ENCODE measurements at regions not wholly inside any gene's neighbourhood (a gene's known extent, or its start where the extent isn't known, plus 50 kb on each side); places are given as distances from the start of the nearest gene placed in this dataset.
"Not testable (repeated sequence)": the region's sequence is repeated elsewhere in the genome, so short reads cannot be mapped to it uniquely, and the experiment has no call there.

- H3K27me3 ChIP-seq (ENCODE audit: control insufficient read depth in 3 of 3, insufficient read depth in 3 of 3, low read depth in 1 of 3, low read length in 3 of 3); H2AK5ac ChIP-seq (ENCODE audit: low read depth, low read length); H3K14ac ChIP-seq (ENCODE audit: low read length); H3K4me3 ChIP-seq (ENCODE audit: low read length in 2 of 2); H3K4me1 ChIP-seq (ENCODE audit: control insufficient read depth in 2 of 2, insufficient read depth in 1 of 2, low read depth in 1 of 2, low read length in 2 of 2); H2BK12ac ChIP-seq (ENCODE audit: low read length); DNase-seq (ENCODE audit: low spot score); H3K4ac ChIP-seq (ENCODE audit: low read length); H3K9ac ChIP-seq (ENCODE audit: low read depth, low read length, poor library complexity); H2BK15ac ChIP-seq (ENCODE audit: low read length); H3K79me1 ChIP-seq (ENCODE audit: low read depth, low read length); H4K91ac ChIP-seq (ENCODE audit: low read depth, low read length, poor library complexity); H3K27ac ChIP-seq (replicated peaks; ENCODE audit: low read length); H2BK120ac ChIP-seq (ENCODE audit: low read depth, low read length); H3K18ac ChIP-seq (ENCODE audit: low read length); H3K23ac ChIP-seq (ENCODE audit: low read depth, low read length, poor library complexity); H2AFZ ChIP-seq (ENCODE audit: low read length); H3K4me2 ChIP-seq (ENCODE audit: insufficient read depth, low read length, poor library complexity, severe bottlenecking); H2BK5ac ChIP-seq (ENCODE audit: low read length); H4K8ac ChIP-seq (ENCODE audit: low read depth, low read length); H3K9me3 ChIP-seq (replicated peaks in 1 of 2; ENCODE audit: control insufficient read depth in 2 of 2, insufficient read depth in 1 of 2, low read depth in 1 of 2, low read length in 2 of 2); H3K36me3 ChIP-seq (replicated peaks in 1 of 2; ENCODE audit: control insufficient read depth in 2 of 2, insufficient read depth in 2 of 2, low read length in 2 of 2): not testable (repeated sequence)
- no CpG with 5 or more reads among the region's 15 CpGs for whole genome bisulfite sequencing, 2 donors (ENCODE audit: extremely low coverage in 2 of 2, insufficient read length in 2 of 2, insufficient replicate concordance in 1 of 2)
Observed at GRCh38 chrX:1016926-1017325, 195.5 kb downstream of the CRLF2 start.

GRCh38 chrX:1016281-1016680, 196.2 kb downstream of the CRLF2 start:
- H2BK5ac ChIP-seq (ENCODE audit: low read length); H2BK12ac ChIP-seq (ENCODE audit: low read length); H3K23ac ChIP-seq (ENCODE audit: low read depth, low read length, poor library complexity); H4K8ac ChIP-seq (ENCODE audit: low read depth, low read length); H3K4ac ChIP-seq (ENCODE audit: low read length); H2AFZ ChIP-seq (ENCODE audit: low read length); H3K27ac ChIP-seq (replicated peaks; ENCODE audit: low read length); H4K91ac ChIP-seq (ENCODE audit: low read depth, low read length, poor library complexity); H3K4me3 ChIP-seq (ENCODE audit: low read length in 2 of 2); H3K9ac ChIP-seq (ENCODE audit: low read depth, low read length, poor library complexity); H3K14ac ChIP-seq (ENCODE audit: low read length); H2BK15ac ChIP-seq (ENCODE audit: low read length); DNase-seq (ENCODE audit: low spot score); H3K4me1 ChIP-seq (ENCODE audit: control insufficient read depth in 2 of 2, insufficient read depth in 1 of 2, low read depth in 1 of 2, low read length in 2 of 2); H3K27me3 ChIP-seq (ENCODE audit: control insufficient read depth in 3 of 3, insufficient read depth in 3 of 3, low read depth in 1 of 3, low read length in 3 of 3); H2BK120ac ChIP-seq (ENCODE audit: low read depth, low read length); H3K18ac ChIP-seq (ENCODE audit: low read length); H3K36me3 ChIP-seq (replicated peaks in 1 of 2; ENCODE audit: control insufficient read depth in 2 of 2, insufficient read depth in 2 of 2, low read length in 2 of 2); H3K4me2 ChIP-seq (ENCODE audit: insufficient read depth, low read length, poor library complexity, severe bottlenecking); H3K79me1 ChIP-seq (ENCODE audit: low read depth, low read length); H2AK5ac ChIP-seq (ENCODE audit: low read depth, low read length); H3K9me3 ChIP-seq (replicated peaks in 1 of 2; ENCODE audit: control insufficient read depth in 2 of 2, insufficient read depth in 1 of 2, low read depth in 1 of 2, low read length in 2 of 2): not testable (repeated sequence)
- no CpG with 5 or more reads among the region's 11 CpGs for WGBS, 2 donors (ENCODE audit: extremely low coverage in 2 of 2, insufficient read length in 2 of 2, insufficient replicate concordance in 1 of 2)

- no peak overlapping the region for H3K27ac ChIP-seq (replicated peaks; ENCODE audit: low read length)
- no peak for DNase-seq (ENCODE audit: low spot score)
- H3K14ac ChIP-seq (ENCODE audit: low read length), result no peak overlapping the region
- H2BK12ac ChIP-seq (ENCODE audit: low read length), result no peak overlapping the region
- H2BK5ac ChIP-seq (ENCODE audit: low read length), result no peak overlapping the region
- H3K23ac ChIP-seq (ENCODE audit: low read depth, low read length, poor library complexity), result no peak overlapping the region
- H3K36me3 ChIP-seq (replicated peaks in 1 of 2; ENCODE audit: control insufficient read depth in 2 of 2, insufficient read depth in 2 of 2, low read length in 2 of 2), result no peaks in the 10 kb centered on the region
- H2BK15ac ChIP-seq (ENCODE audit: low read length), result no peak overlapping the region
- no CpG with 5 or more reads among the region's 16 CpGs for WGBS, 2 donors (ENCODE audit: extremely low coverage in 2 of 2, insufficient read length in 2 of 2, insufficient replicate concordance in 1 of 2)
- H2AFZ ChIP-seq (ENCODE audit: low read length), result no peak overlapping the region
- no peaks in the 10 kb centered on the region for H3K4me1 ChIP-seq (ENCODE audit: control insufficient read depth in 2 of 2, insufficient read depth in 1 of 2, low read depth in 1 of 2, low read length in 2 of 2)
- H3K18ac ChIP-seq (ENCODE audit: low read length), result no peak overlapping the region
- H3K79me1 ChIP-seq (ENCODE audit: low read depth, low read length), result no peaks in the 10 kb centered on the region
- no peak overlapping the region for H3K4me3 ChIP-seq (ENCODE audit: low read length in 2 of 2)
- no peak overlapping the region for H3K9ac ChIP-seq (ENCODE audit: low read depth, low read length, poor library complexity)
- no peak overlapping the region for H4K8ac ChIP-seq (ENCODE audit: low read depth, low read length)
- H4K91ac ChIP-seq (ENCODE audit: low read depth, low read length, poor library complexity), result no peak overlapping the region
- no peak overlapping the region for H2BK120ac ChIP-seq (ENCODE audit: low read depth, low read length)
- no peak overlapping the region for H3K4me2 ChIP-seq (ENCODE audit: insufficient read depth, low read length, poor library complexity, severe bottlenecking)
- no peak overlapping the region for H2AK5ac ChIP-seq (ENCODE audit: low read depth, low read length)
- H3K9me3 ChIP-seq (replicated peaks in 1 of 2; ENCODE audit: control insufficient read depth in 2 of 2, insufficient read depth in 1 of 2, low read depth in 1 of 2, low read length in 2 of 2), result no peaks in the 10 kb centered on the region
- H3K4ac ChIP-seq (ENCODE audit: low read length), result no peak overlapping the region
- no peaks in the 10 kb centered on the region for H3K27me3 ChIP-seq (ENCODE audit: control insufficient read depth in 3 of 3, insufficient read depth in 3 of 3, low read depth in 1 of 3, low read length in 3 of 3)
Observed at GRCh38 chrX:1012678-1013300, 199.7 kb downstream of the CRLF2 start.

- no peak overlapping the region for H2BK120ac ChIP-seq (ENCODE audit: low read depth, low read length)
- H2BK5ac ChIP-seq (ENCODE audit: low read length), result no peak overlapping the region
- no CpG with 5 or more reads among the region's 12 CpGs for WGBS, 2 donors (ENCODE audit: extremely low coverage in 2 of 2, insufficient read length in 2 of 2, insufficient replicate concordance in 1 of 2)
- no peaks in the 10 kb centered on the region for H3K9me3 ChIP-seq (replicated peaks in 1 of 2; ENCODE audit: control insufficient read depth in 2 of 2, insufficient read depth in 1 of 2, low read depth in 1 of 2, low read length in 2 of 2)
- no peak overlapping the region for H4K8ac ChIP-seq (ENCODE audit: low read depth, low read length)
- no peak overlapping the region for H3K4me2 ChIP-seq (ENCODE audit: insufficient read depth, low read length, poor library complexity, severe bottlenecking)
- H3K27ac ChIP-seq (replicated peaks; ENCODE audit: low read length), result no peak overlapping the region
- H3K36me3 ChIP-seq (replicated peaks in 1 of 2; ENCODE audit: control insufficient read depth in 2 of 2, insufficient read depth in 2 of 2, low read length in 2 of 2), result no peaks in the 10 kb centered on the region
- no peak overlapping the region for H3K9ac ChIP-seq (ENCODE audit: low read depth, low read length, poor library complexity)
- H2BK12ac ChIP-seq (ENCODE audit: low read length), result no peak overlapping the region
- H3K4ac ChIP-seq (ENCODE audit: low read length), result no peak overlapping the region
- H3K18ac ChIP-seq (ENCODE audit: low read length), result no peak overlapping the region
- H3K4me1 ChIP-seq (ENCODE audit: control insufficient read depth in 2 of 2, insufficient read depth in 1 of 2, low read depth in 1 of 2, low read length in 2 of 2), result no peaks in the 10 kb centered on the region
- no peaks in the 10 kb centered on the region for H3K79me1 ChIP-seq (ENCODE audit: low read depth, low read length)
- H2BK15ac ChIP-seq (ENCODE audit: low read length), result no peak overlapping the region
- DNase-seq (ENCODE audit: low spot score), result no peak
- H3K14ac ChIP-seq (ENCODE audit: low read length), result no peak overlapping the region
- H3K23ac ChIP-seq (ENCODE audit: low read depth, low read length, poor library complexity), result no peak overlapping the region
- H3K4me3 ChIP-seq (ENCODE audit: low read length in 2 of 2), result no peak overlapping the region
- H2AK5ac ChIP-seq (ENCODE audit: low read depth, low read length), result no peak overlapping the region
- no peak overlapping the region for H4K91ac ChIP-seq (ENCODE audit: low read depth, low read length, poor library complexity)
- H2AFZ ChIP-seq (ENCODE audit: low read length), result no peak overlapping the region
- H3K27me3 ChIP-seq (ENCODE audit: control insufficient read depth in 3 of 3, insufficient read depth in 3 of 3, low read depth in 1 of 3, low read length in 3 of 3), result no peaks in the 10 kb centered on the region
Observed at GRCh38 chrX:1011691-1012283, 200.7 kb downstream of the CRLF2 start.
